Keratinocyte (primary cell): ENCODE measurements at regions not wholly inside any gene's neighbourhood (a gene's known extent, or its start where the extent isn't known, plus 50 kb on each side); places are given as distances from the start of the nearest gene placed in this dataset.

Experiments
- DNase-seq: peaks from one replicate; pipeline ENCODE4 v3.0.0-alpha.2; 2011; ENCODE audit warnings: low read depth, missing footprints, low spot score
- FAIRE-seq: peaks from 2 replicates; lab custom pipeline; 2011; peaks lifted over from hg19 to GRCh38; lab: Jason Lieb, UNC
- H2AFZ ChIP-seq: 2 replicates; pipeline ENCODE4 v1.6.0; 2012; ENCODE audit warnings: low read length, control low read depth, inconsistent platforms; ENCODE audit not compliant: control insufficient read depth
- H3K27ac ChIP-seq: 2 replicates; pipeline ENCODE4 v1.5.1; 2011; ENCODE audit warnings: low read length; ENCODE audit not compliant: control insufficient read depth, insufficient read depth
- H3K27me3 ChIP-seq: 3 replicates; pipeline ENCODE4 v1.6.0; 2011; ENCODE audit warnings: low read length; ENCODE audit not compliant: control insufficient read depth, insufficient read depth; ENCODE audit errors: extremely low read depth
- H3K36me3 ChIP-seq, 2 experiments: 2 replicates in 1 of 2; 3 replicates in 1 of 2; pipeline ENCODE4 v1.5.1; 2011; ENCODE audit warnings: low read length in 2 of 2, mild to moderate bottlenecking in 1 of 2; ENCODE audit not compliant: control insufficient read depth in 2 of 2, insufficient read depth in 2 of 2; ENCODE audit errors: extremely low read depth in 1 of 2
- H3K4me1 ChIP-seq: 3 replicates; pipeline ENCODE4 v1.5.1; 2011; ENCODE audit warnings: low read length; ENCODE audit not compliant: control insufficient read depth, insufficient read depth; ENCODE audit errors: extremely low read depth
- H3K4me2 ChIP-seq: 3 replicates; pipeline ENCODE4 v1.6.0; 2011; ENCODE audit warnings: low read depth, low read length; ENCODE audit not compliant: control insufficient read depth, insufficient read depth; ENCODE audit errors: extremely low read depth
- H3K4me3 ChIP-seq, 3 experiments: fragments of 200-600 bp in 1 of 3; sonication (generic) in 1 of 3; 2 replicates in 2 of 3; 3 replicates in 1 of 3; pipeline ENCODE4 v1.5.1; 2011 to 2016; ENCODE audit warnings: low read length in 3 of 3, mild to moderate bottlenecking in 3 of 3, control low read depth in 2 of 3, inconsistent platforms in 1 of 3, low read depth in 1 of 3, mixed read lengths in 1 of 3, mixed run types in 1 of 3, moderate library complexity in 1 of 3; ENCODE audit not compliant: control insufficient read depth in 2 of 3, insufficient read depth in 2 of 3; ENCODE audit errors: extremely low read depth in 1 of 3
- H3K79me2 ChIP-seq: 2 replicates; pipeline ENCODE4 v1.6.0; 2012; ENCODE audit warnings: low read length; ENCODE audit not compliant: control insufficient read depth, insufficient read depth
- H3K9ac ChIP-seq: 3 replicates; pipeline ENCODE4 v1.6.0; 2011; ENCODE audit warnings: low read length; ENCODE audit not compliant: control insufficient read depth, insufficient read depth; ENCODE audit errors: extremely low read depth
- H3K9me1 ChIP-seq: 3 replicates; pipeline ENCODE4 v1.6.0; 2011; ENCODE audit warnings: low read length; ENCODE audit not compliant: control insufficient read depth, insufficient read depth; ENCODE audit errors: extremely low read depth
- H3K9me3 ChIP-seq: 2 replicates; pipeline ENCODE4 v1.5.1; 2012; ENCODE audit warnings: low read depth, low read length; ENCODE audit not compliant: control insufficient read depth
- H4K20me1 ChIP-seq: 3 replicates; pipeline ENCODE4 v1.6.0; 2011; ENCODE audit warnings: low read length; ENCODE audit not compliant: control insufficient read depth, insufficient read depth; ENCODE audit errors: extremely low read depth
- CTCF ChIP-seq, 3 experiments: IDR thresholded peaks in 1 of 3; conservative IDR thresholded peaks in 1 of 3; optimal IDR thresholded peaks in 1 of 3; 2 replicates in 2 of 3; 3 replicates in 1 of 3; pipeline versions ENCODE3 to v1.5.1; 2011; ENCODE audit warnings: low read length in 3 of 3, mild to moderate bottlenecking in 3 of 3, moderate library complexity in 2 of 3, control low read depth in 1 of 3, inconsistent platforms in 1 of 3; ENCODE audit not compliant: insufficient read depth in 2 of 3; ENCODE audit errors: extremely low read depth in 1 of 3
- EZH2 ChIP-seq: IDR thresholded peaks from one replicate; pipeline ENCODE4 v1.6.1; 2012; ENCODE audit warnings: inconsistent platforms, mild to moderate bottlenecking, low read length, moderate library complexity
- dilution Hi-C: fragments of 300-500 bp; cut with MboI; formaldehyde crosslinking; loops from one replicate; pipeline ENCODE4 v1.7.0; 2020; ENCODE audit warnings: low sequenced_read_pairs; ENCODE audit not compliant: extremely low pct_ligation_motif_present

- dilution Hi-C loops = no loop called here
These were observed 73.2 kb upstream of the FAM120A start for GRCh38 chr9:93378276-93378675.

GRCh38 chr9:93379051-93379450 lies 72.4 kb upstream of the FAM120A start:
- H3K9me3 ChIP-seq = no peaks in the 10 kb centered on the region
- H3K9ac ChIP-seq = no peak overlapping the region
- no peaks in the 10 kb centered on the region for H3K4me1 ChIP-seq
- no peak overlapping the region for H3K27ac ChIP-seq
- FAIRE-seq = no peak
- H3K36me3 ChIP-seq = no peaks in the 10 kb centered on the region
- TF ChIP-seq CTCF (optimal IDR thresholded peaks at IDR 0.05 in 1 of 3, IDR thresholded peaks at IDR 0.05 in 1 of 3, conservative IDR thresholded peaks at IDR 0.05 in 1 of 3; ENCODE audit: extremely low read depth in 1 of 3, insufficient read depth in 2 of 3, low read length in 3 of 3) (peak in 2 of 3 experiments; percentile 23 to 26), EZH2 (no peak)
- no peak overlapping the region for H3K4me2 ChIP-seq
- DNase-seq = no peak
- no peaks in the 10 kb centered on the region for H3K9me1 ChIP-seq
- no peaks in the 10 kb centered on the region for H4K20me1 ChIP-seq
- H2AFZ ChIP-seq = no peak overlapping the region
- no peak overlapping the region for H3K4me3 ChIP-seq
- dilution Hi-C loops = no loop called here
- H3K79me2 ChIP-seq = no peaks in the 10 kb centered on the region
- H3K27me3 ChIP-seq = peaks cover 6% of the 10 kb centered on the region

More at GRCh38 chr9:93378276-93378675, 73.2 kb upstream of the FAM120A start:
- H3K36me3 ChIP-seq = no peaks in the 10 kb centered on the region
- H3K79me2 ChIP-seq = no peaks in the 10 kb centered on the region
- no peak overlapping the region for H3K4me3 ChIP-seq
- no peak overlapping the region for H3K4me2 ChIP-seq
- no peak overlapping the region for H3K27ac ChIP-seq
- no peaks in the 10 kb centered on the region for H3K4me1 ChIP-seq
- TF ChIP-seq EZH2 = no peak
- TF ChIP-seq CTCF (optimal IDR thresholded peaks at IDR 0.05 in 1 of 3, IDR thresholded peaks at IDR 0.05 in 1 of 3, conservative IDR thresholded peaks at IDR 0.05 in 1 of 3; ENCODE audit: extremely low read depth in 1 of 3, insufficient read depth in 2 of 3, low read length in 3 of 3) = no peak
- H3K9me3 ChIP-seq = no peaks in the 10 kb centered on the region
- H3K27me3 ChIP-seq = peaks cover 6% of the 10 kb centered on the region
- no peaks in the 10 kb centered on the region for H3K9me1 ChIP-seq
- no peaks in the 10 kb centered on the region for H4K20me1 ChIP-seq
- no peak for DNase-seq
- no peak overlapping the region for H3K9ac ChIP-seq
- FAIRE-seq = no peak
- H2AFZ ChIP-seq = no peak overlapping the region
